ENCODE measurements at regions not wholly inside any gene's neighbourhood (a gene's known extent, or its start where the extent isn't known, plus 50 kb on each side); places are given as distances from the start of the nearest gene placed in this dataset.

GRCh38 chr6:90448836-90449235 is 138.0 kb downstream of the MAP3K7 start:
- TF ChIP-seq PATZ1 (CRISPR knock-in tag; IDR thresholded peaks at IDR 0.05; ENCODE audit: borderline replicate concordance) (no peak), ZFP30 (CRISPR knock-in tag; IDR thresholded peaks at IDR 0.05) (no peak), ZNF8 (CRISPR knock-in tag; IDR thresholded peaks at IDR 0.05) (no peak), ARNTL (CRISPR knock-in tag; IDR thresholded peaks at IDR 0.05; ENCODE audit: borderline replicate concordance, low read depth) (no peak), RARB (CRISPR knock-in tag; IDR thresholded peaks at IDR 0.05) (no peak), ISL1 (CRISPR knock-in tag; IDR thresholded peaks at IDR 0.05) (no peak), OSR1 (CRISPR knock-in tag; IDR thresholded peaks at IDR 0.05) (no peak)
- TF ChIP-seq, protein P1, sequence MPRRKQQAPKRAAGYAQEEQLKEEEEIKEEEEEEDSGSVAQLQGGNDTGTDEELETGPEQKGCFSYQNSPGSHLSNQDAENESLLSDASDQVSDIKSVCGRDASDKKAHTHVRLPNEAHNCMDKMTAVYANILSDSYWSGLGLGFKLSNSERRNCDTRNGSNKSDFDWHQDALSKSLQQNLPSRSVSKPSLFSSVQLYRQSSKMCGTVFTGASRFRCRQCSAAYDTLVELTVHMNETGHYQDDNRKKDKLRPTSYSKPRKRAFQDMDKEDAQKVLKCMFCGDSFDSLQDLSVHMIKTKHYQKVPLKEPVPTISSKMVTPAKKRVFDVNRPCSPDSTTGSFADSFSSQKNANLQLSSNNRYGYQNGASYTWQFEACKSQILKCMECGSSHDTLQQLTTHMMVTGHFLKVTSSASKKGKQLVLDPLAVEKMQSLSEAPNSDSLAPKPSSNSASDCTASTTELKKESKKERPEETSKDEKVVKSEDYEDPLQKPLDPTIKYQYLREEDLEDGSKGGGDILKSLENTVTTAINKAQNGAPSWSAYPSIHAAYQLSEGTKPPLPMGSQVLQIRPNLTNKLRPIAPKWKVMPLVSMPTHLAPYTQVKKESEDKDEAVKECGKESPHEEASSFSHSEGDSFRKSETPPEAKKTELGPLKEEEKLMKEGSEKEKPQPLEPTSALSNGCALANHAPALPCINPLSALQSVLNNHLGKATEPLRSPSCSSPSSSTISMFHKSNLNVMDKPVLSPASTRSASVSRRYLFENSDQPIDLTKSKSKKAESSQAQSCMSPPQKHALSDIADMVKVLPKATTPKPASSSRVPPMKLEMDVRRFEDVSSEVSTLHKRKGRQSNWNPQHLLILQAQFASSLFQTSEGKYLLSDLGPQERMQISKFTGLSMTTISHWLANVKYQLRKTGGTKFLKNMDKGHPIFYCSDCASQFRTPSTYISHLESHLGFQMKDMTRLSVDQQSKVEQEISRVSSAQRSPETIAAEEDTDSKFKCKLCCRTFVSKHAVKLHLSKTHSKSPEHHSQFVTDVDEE (CRISPR knock-in tag; IDR thresholded peaks at IDR 0.05) = no peak

All from SK-N-SH treated with all-trans-retinoic acid at 6 μM for 48 hours (cell line).